ENCODE measurements at regions not wholly inside any gene's neighbourhood (a gene's known extent, or its start where the extent isn't known, plus 50 kb on each side); places are given as distances from the start of the nearest gene placed in this dataset.

GRCh38 chr17:62913991-62914570, 52.0 kb upstream of the TANC2 start:
- no peak overlapping the region for H2AFZ ChIP-seq (ENCODE audit: insufficient read depth, low read depth, low read length, poor library complexity, severe bottlenecking)
- no peak overlapping the region for H3K4me3 ChIP-seq (ENCODE audit: control extremely low read depth in 1 of 5, extremely low read depth in 1 of 5, insufficient read depth in 1 of 5, low read depth in 2 of 5, low read length in 4 of 5)
- H3K27me3 ChIP-seq (replicated peaks in 1 of 4; ENCODE audit: control extremely low read depth in 1 of 4, control insufficient read depth in 3 of 4, insufficient read depth in 4 of 4, low read length in 3 of 4) = peaks cover 0 to 2% (median 0%) of the 10 kb centered on the region in 4 experiments
- ATAC-seq (ENCODE audit: low read depth) (no peak), DNase-seq (no peak)
- H3K27me3 Mint-ChIP-seq = peaks cover 21% of the 10 kb centered on the region
- no peak overlapping the region for H3K4me2 ChIP-seq (replicated peaks; ENCODE audit: low read depth, low read length, poor library complexity, severe bottlenecking)
- H3K4me1 ChIP-seq (ENCODE audit: control insufficient read depth in 2 of 2, insufficient read depth in 2 of 2, low read length in 2 of 2) = no peaks in the 10 kb centered on the region
- CTCF ChIA-PET = no interaction called here
- no peaks in the 10 kb centered on the region for H3K79me2 ChIP-seq (ENCODE audit: control insufficient read depth, insufficient read depth, low read length)
- H4K20me1 ChIP-seq (ENCODE audit: control insufficient read depth, insufficient read depth, low read length, poor library complexity, severe bottlenecking) = no peaks in the 10 kb centered on the region
- intact Hi-C loops (cut with micrococcal nuclease) = no loop called here
- H3K4me1 Mint-ChIP-seq = no peaks in the 10 kb centered on the region
- H3K36me3 ChIP-seq (replicated peaks in 1 of 2; ENCODE audit: control extremely low read depth in 1 of 2, control insufficient read depth in 1 of 2, extremely low read depth in 1 of 2, insufficient read depth in 2 of 2, low read length in 1 of 2) = no peaks in the 10 kb centered on the region
- H3K27ac Mint-ChIP-seq = no peak overlapping the region
- no peak overlapping the region for H3K27ac ChIP-seq (ENCODE audit: low read length in 2 of 2)
- WGBS (ENCODE audit: insufficient coverage) = 90% methylated on average over 3 of the region's 3 CpGs
- peaks cover 0 to 3% (median 0%) of the 10 kb centered on the region in 3 donors for H3K9me3 ChIP-seq (ENCODE audit: control extremely low read depth in 1 of 3, control insufficient read depth in 2 of 3, insufficient read depth in 1 of 3, low read length in 2 of 3)
- H3K9me3 Mint-ChIP-seq (ENCODE audit: insufficient read depth) = peaks cover 4% of the 10 kb centered on the region
- TF ChIP-seq EZH2 (IDR thresholded peaks at IDR 0.05; ENCODE audit: borderline replicate concordance, insufficient read depth, low read depth, low read length, poor library complexity, severe bottlenecking) = no peak
- TF ChIP-seq, protein P1, sequence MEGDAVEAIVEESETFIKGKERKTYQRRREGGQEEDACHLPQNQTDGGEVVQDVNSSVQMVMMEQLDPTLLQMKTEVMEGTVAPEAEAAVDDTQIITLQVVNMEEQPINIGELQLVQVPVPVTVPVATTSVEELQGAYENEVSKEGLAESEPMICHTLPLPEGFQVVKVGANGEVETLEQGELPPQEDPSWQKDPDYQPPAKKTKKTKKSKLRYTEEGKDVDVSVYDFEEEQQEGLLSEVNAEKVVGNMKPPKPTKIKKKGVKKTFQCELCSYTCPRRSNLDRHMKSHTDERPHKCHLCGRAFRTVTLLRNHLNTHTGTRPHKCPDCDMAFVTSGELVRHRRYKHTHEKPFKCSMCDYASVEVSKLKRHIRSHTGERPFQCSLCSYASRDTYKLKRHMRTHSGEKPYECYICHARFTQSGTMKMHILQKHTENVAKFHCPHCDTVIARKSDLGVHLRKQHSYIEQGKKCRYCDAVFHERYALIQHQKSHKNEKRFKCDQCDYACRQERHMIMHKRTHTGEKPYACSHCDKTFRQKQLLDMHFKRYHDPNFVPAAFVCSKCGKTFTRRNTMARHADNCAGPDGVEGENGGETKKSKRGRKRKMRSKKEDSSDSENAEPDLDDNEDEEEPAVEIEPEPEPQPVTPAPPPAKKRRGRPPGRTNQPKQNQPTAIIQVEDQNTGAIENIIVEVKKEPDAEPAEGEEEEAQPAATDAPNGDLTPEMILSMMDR (IDR thresholded peaks at IDR 0.05) = no peak
- POLR2A ChIA-PET = no interaction called here
- no peak overlapping the region for H3K4me3 Mint-ChIP-seq
- no peak overlapping the region for H3K9ac ChIP-seq (ENCODE audit: low read length)

DNA sequence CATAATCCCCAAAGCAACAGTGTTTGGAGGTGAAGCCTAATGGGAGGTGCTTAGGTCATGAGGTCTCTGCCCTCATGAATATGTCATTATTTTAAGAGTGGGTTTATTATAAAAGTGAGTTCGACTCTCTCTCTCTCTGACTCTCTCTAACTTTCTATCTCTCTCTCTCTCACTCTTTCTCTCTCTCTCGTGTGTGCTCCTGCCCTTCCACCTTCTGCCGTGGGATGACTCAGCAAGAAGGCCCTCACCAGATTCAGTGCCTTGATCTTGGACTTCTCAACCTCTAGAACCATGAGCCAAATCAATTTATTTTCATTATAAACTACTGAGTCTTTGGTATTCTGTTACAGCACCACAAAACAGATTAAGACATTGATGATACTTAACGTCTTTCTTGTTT, 53.7 kb upstream of the TANC2 start:
- Histone ChIP-seq H4K20me1 (ENCODE audit: control insufficient read depth, insufficient read depth, low read length, poor library complexity, severe bottlenecking) (no peaks in the 10 kb centered on the region), H2AFZ (ENCODE audit: insufficient read depth, low read depth, low read length, poor library complexity, severe bottlenecking) (no peak overlapping the region), H3K4me3 (ENCODE audit: control extremely low read depth in 1 of 5, extremely low read depth in 1 of 5, insufficient read depth in 1 of 5, low read depth in 2 of 5, low read length in 4 of 5) (no peak overlapping the region), H3K27me3 (replicated peaks in 1 of 4; ENCODE audit: control extremely low read depth in 1 of 4, control insufficient read depth in 3 of 4, insufficient read depth in 4 of 4, low read length in 3 of 4) (peaks cover 0 to 2% (median 0%) of the 10 kb centered on the region in 4 experiments), H3K27ac (ENCODE audit: low read length in 2 of 2) (no peak overlapping the region), H3K4me2 (replicated peaks; ENCODE audit: low read depth, low read length, poor library complexity, severe bottlenecking) (no peak overlapping the region), H3K36me3 (replicated peaks in 1 of 2; ENCODE audit: control extremely low read depth in 1 of 2, control insufficient read depth in 1 of 2, extremely low read depth in 1 of 2, insufficient read depth in 2 of 2, low read length in 1 of 2) (no peaks in the 10 kb centered on the region), H3K9ac (ENCODE audit: low read length) (no peak overlapping the region), H3K4me1 (ENCODE audit: control insufficient read depth in 2 of 2, insufficient read depth in 2 of 2, low read length in 2 of 2) (no peaks in the 10 kb centered on the region), H3K9me3 (ENCODE audit: control extremely low read depth in 1 of 3, control insufficient read depth in 2 of 3, insufficient read depth in 1 of 3, low read length in 2 of 3) (peaks cover 0 to 3% (median 0%) of the 10 kb centered on the region in 3 donors), H3K79me2 (ENCODE audit: control insufficient read depth, insufficient read depth, low read length) (no peaks in the 10 kb centered on the region)
- Mint-ChIP-seq H3K9me3 (ENCODE audit: insufficient read depth) (peaks cover 4% of the 10 kb centered on the region), H3K27me3 (peaks cover 24% of the 10 kb centered on the region), H3K4me3 (no peak overlapping the region), H3K27ac (no peak overlapping the region), H3K4me1 (no peaks in the 10 kb centered on the region)
- ChIA-PET POLR2A (no interaction called here), CTCF (no interaction called here)
- no peak for DNase-seq
- intact Hi-C loops (cut with micrococcal nuclease) = no loop called here
- TF ChIP-seq, protein P1 (IDR thresholded peaks at IDR 0.05) = no peak
- ATAC-seq (ENCODE audit: low read depth) = no peak
- 92% methylated on average over 3 of the region's 4 CpGs for WGBS (ENCODE audit: insufficient coverage)
